ENCODE measurements at regions not wholly inside any gene's neighbourhood (a gene's known extent, or its start where the extent isn't known, plus 50 kb on each side); places are given as distances from the start of the nearest gene placed in this dataset.
"Not testable (repeated sequence)": the region's sequence is repeated elsewhere in the genome, so short reads cannot be mapped to it uniquely, and the experiment has no call there.

GRCh38 chr1:81259625-81260411 is 540.9 kb upstream of the ADGRL2 start:
- Histone ChIP-seq H3K36me3 (no peaks in the 10 kb centered on the region), H3K4me1 (no peaks in the 10 kb centered on the region), H3K27me3 (no peaks in the 10 kb centered on the region), H3K4me3 (no peak overlapping the region), H3K27ac (no peak overlapping the region), H3K9me3 (no peaks in the 10 kb centered on the region)
- no peak for DNase-seq
- TF ChIP-seq CTCF (IDR thresholded peaks at IDR 0.05), result no peak
- intact Hi-C loops (cut with DNase I; ENCODE audit: low total_unique reads), result no loop called here

GRCh38 chr1:81254560-81254959 is 546.2 kb upstream of the ADGRL2 start:
- Histone ChIP-seq H3K36me3 (no peaks in the 10 kb centered on the region), H3K27me3 (no peaks in the 10 kb centered on the region), H3K27ac (no peak overlapping the region), H3K4me3 (no peak overlapping the region), H3K4me1 (no peaks in the 10 kb centered on the region), H3K9me3 (no peaks in the 10 kb centered on the region)
- intact Hi-C loops (cut with DNase I; ENCODE audit: low total_unique reads), result no loop called here
- no peak for TF ChIP-seq CTCF (IDR thresholded peaks at IDR 0.05)
- DNase-seq, result no peak

GRCh38 chr1:81254068-81254467 is 546.7 kb upstream of the ADGRL2 start:
- H3K36me3 ChIP-seq, result no peaks in the 10 kb centered on the region
- no peaks in the 10 kb centered on the region for H3K27me3 ChIP-seq
- intact Hi-C loops (cut with DNase I; ENCODE audit: low total_unique reads), result no loop called here
- DNase-seq, result no peak
- TF ChIP-seq CTCF (IDR thresholded peaks at IDR 0.05), result no peak
- H3K9me3 ChIP-seq, result no peaks in the 10 kb centered on the region
- no peaks in the 10 kb centered on the region for H3K4me1 ChIP-seq
- no peak overlapping the region for H3K27ac ChIP-seq
- H3K4me3 ChIP-seq, result no peak overlapping the region

- no peak for DNase-seq
- no peak overlapping the region for H3K4me3 ChIP-seq
- H3K27me3 ChIP-seq, result no peaks in the 10 kb centered on the region
- H3K9me3 ChIP-seq, result no peaks in the 10 kb centered on the region
- no peaks in the 10 kb centered on the region for H3K4me1 ChIP-seq
- TF ChIP-seq CTCF (IDR thresholded peaks at IDR 0.05), result no peak
- intact Hi-C loops (cut with DNase I; ENCODE audit: low total_unique reads), result no loop called here
- H3K36me3 ChIP-seq, result no peaks in the 10 kb centered on the region
- H3K27ac ChIP-seq, result no peak overlapping the region
Measured at GRCh38 chr1:81252471-81253151, 548.1 kb upstream of the ADGRL2 start.

- H3K36me3 ChIP-seq; H3K9me3 ChIP-seq; intact Hi-C loops (cut with DNase I; ENCODE audit: low total_unique reads): not testable (repeated sequence)
Measured at GRCh38 chr1:81250825-81251224, 549.9 kb upstream of the ADGRL2 start.

GRCh38 chr1:81245084-81245715 is 555.5 kb upstream of the ADGRL2 start:
- intact Hi-C loops (cut with DNase I; ENCODE audit: low total_unique reads); H3K4me3 ChIP-seq; H3K27me3 ChIP-seq; H3K27ac ChIP-seq; H3K9me3 ChIP-seq; H3K36me3 ChIP-seq; DNase-seq; H3K4me1 ChIP-seq: not testable (repeated sequence)

More at GRCh38 chr1:81250825-81251224, 549.9 kb upstream of the ADGRL2 start:
- not testable (repeated sequence) for H3K4me1 ChIP-seq, DNase-seq, H3K27ac ChIP-seq, H3K4me3 ChIP-seq, H3K27me3 ChIP-seq

- H3K4me3 ChIP-seq; H3K9me3 ChIP-seq; H3K27me3 ChIP-seq; DNase-seq; H3K4me1 ChIP-seq; H3K36me3 ChIP-seq; intact Hi-C loops (cut with DNase I; ENCODE audit: low total_unique reads); H3K27ac ChIP-seq: not testable (repeated sequence)
Measured at GRCh38 chr1:81244612-81245011, 556.1 kb upstream of the ADGRL2 start.

Data from tibial artery (tissue), 4 donors.